GM12878 (cell line): ENCODE measurements at regions not wholly inside any gene's neighbourhood (a gene's known extent, or its start where the extent isn't known, plus 50 kb on each side); places are given as distances from the start of the nearest gene placed in this dataset.

Experiments used
- ATAC-seq: fragments of 200-7000 bp; cut with Tn5 transposase; 3 replicates; pipeline ENCODE4 v1.9.1; 2020; ENCODE audit warnings: mild to moderate bottlenecking, moderate library complexity
- BruUV-seq: library from RNA; stranded (reverse); fragments of 400-500 nt; replicated peaks from 2 replicates; lab custom pipeline; 2021; lab: Mats Ljungman, UMichigan
- CTCF ChIA-PET: fragments of 300-600 bp; sonication (Branson Sonifier 250); formaldehyde crosslinking; extraction: SDS; loops from one replicate; lab custom pipeline; 2021; ENCODE audit warnings: inconsistent platforms; lab: Yijun Ruan, JAX
- POLR2A ChIA-PET: fragments of 350-600 bp; formaldehyde crosslinking; extraction: SDS; loops from one replicate; lab custom pipeline; 2021; ENCODE audit warnings: inconsistent platforms; lab: Charles Lee
- RAD21 ChIA-PET: fragments of 300-600 bp; sonication (Branson Sonifier 250); formaldehyde crosslinking; loops from one replicate; lab custom pipeline; 2023; ENCODE audit warnings: antibody characterized with exemption; ENCODE audit not compliant: unreplicated experiment; lab: Charles Lee
- SMC1A ChIA-PET: fragments of 300-600 bp; sonication (Branson Sonifier 250); formaldehyde crosslinking; loops from one replicate; lab custom pipeline; 2023; ENCODE audit not compliant: unreplicated experiment, uncharacterized antibody; lab: Charles Lee
- DNase-seq: peaks from one replicate; pipeline ENCODE4 v3.0.0-alpha.2; 2011; ENCODE audit warnings: low read depth, low spot score
- FAIRE-seq: peaks from 3 replicates; lab custom pipeline; 2011; peaks lifted over from hg19 to GRCh38; lab: Jason Lieb, UNC
- H2AFZ ChIP-seq: 2 replicates; pipeline ENCODE4 v1.6.0; 2011; ENCODE audit warnings: low read depth, low read length, control low read depth; ENCODE audit not compliant: control insufficient read depth
- H3K27ac ChIP-seq: 2 replicates; pipeline ENCODE4 v1.5.1; 2011; ENCODE audit warnings: control low read depth; ENCODE audit not compliant: control insufficient read depth, insufficient read depth
- H3K27me3 ChIP-seq, 2 experiments: replicated peaks in 1 of 2; 2 replicates each; pipeline versions ENCODE4 v1.6.0 to v1.6.1; 2011; ENCODE audit warnings: low read length in 1 of 2; ENCODE audit not compliant: control insufficient read depth in 2 of 2, insufficient read depth in 2 of 2
- H3K36me3 ChIP-seq, 2 experiments: 2 replicates each; pipeline ENCODE4 v1.5.1; 2011; ENCODE audit warnings: low read length in 1 of 2; ENCODE audit not compliant: control insufficient read depth in 2 of 2, insufficient read depth in 2 of 2
- H3K4me1 ChIP-seq: 2 replicates; pipeline ENCODE4 v1.6.1; 2011; ENCODE audit warnings: mild to moderate bottlenecking, low read length, moderate library complexity, mixed read lengths; ENCODE audit not compliant: control insufficient read depth, insufficient read depth
- H3K4me2 ChIP-seq: 2 replicates; pipeline ENCODE4 v1.6.0; 2011; ENCODE audit warnings: control low read depth; ENCODE audit not compliant: control insufficient read depth, insufficient read depth
- H3K4me3 ChIP-seq: fragments of 200-600 bp; sonication (generic); 2 replicates; pipeline ENCODE4 v1.5.1; 2016
- H3K79me2 ChIP-seq: 2 replicates; pipeline ENCODE4 v1.6.0; 2011; ENCODE audit warnings: low read length; ENCODE audit not compliant: control insufficient read depth, insufficient read depth
- H3K9ac ChIP-seq: 2 replicates; pipeline ENCODE4 v1.8.0; 2011; ENCODE audit warnings: low read length, control low read depth, mixed read lengths; ENCODE audit not compliant: control insufficient read depth, insufficient read depth
- H3K9me3 ChIP-seq: replicated peaks from 3 replicates; pipeline ENCODE4 v1.5.1; 2011; ENCODE audit warnings: mild to moderate bottlenecking, low read length; ENCODE audit not compliant: control insufficient read depth, insufficient read depth
- H4K20me1 ChIP-seq: 2 replicates; pipeline ENCODE4 v1.6.0; 2011; ENCODE audit not compliant: control insufficient read depth, insufficient read depth
- CEBPZ ChIP-seq: fragments of 150-350 bp; IDR thresholded peaks from 2 replicates; pipeline ENCODE4 v1.6.1; 2016; ENCODE audit warnings: low read depth, low read length
- HCFC1 ChIP-seq: fragments of 150-350 bp; IDR thresholded peaks from 2 replicates; pipeline ENCODE4 v1.6.1; 2014; ENCODE audit warnings: low read length
- SREBF2 ChIP-seq: IDR thresholded peaks from 2 replicates; pipeline ENCODE4 v1.6.1; 2012; ENCODE audit warnings: mild to moderate bottlenecking, low read length
- ZBTB33 ChIP-seq: fragments of 450-650 bp; IDR thresholded peaks from 2 replicates; pipeline ENCODE4 v1.6.1; 2017; ENCODE audit warnings: mild to moderate bottlenecking
- ZNF687 ChIP-seq: fragments of 450-650 bp; IDR thresholded peaks from 2 replicates; pipeline ENCODE4 v1.6.1; 2017; ENCODE audit warnings: mild to moderate bottlenecking, moderate library complexity
- WGBS: methylation state at CpG from one replicate; pipeline ENCODE4 v1.1.6; 2016; ENCODE audit warnings: low lambda C conversion rate; ENCODE audit not compliant: insufficient replicate concordance, insufficient coverage; ENCODE audit errors: missing lambda C conversion rate; 5-methylcytosine and 5-hydroxymethylcytosine counted together
- in situ Hi-C: fragments of 300-500 bp; cut with MboI; formaldehyde crosslinking; loops from 9 replicates; pipeline ENCODE4 v1.14.3; 2018; ENCODE audit warnings: mixed read lengths
- intact Hi-C: fragments of 100-400 bp; cut with micrococcal nuclease; formaldehyde crosslinking; loops from one replicate; pipeline ENCODE4 v1.14.2; 2022; ENCODE audit not compliant: unreplicated experiment

- TF ChIP-seq ZNF687 (no peak), HCFC1 (no peak), ZBTB33 (no peak)
These were observed 65.8 kb upstream of the RPS6KA2 start (continued) for GRCh38 chr6:166692723-166693302.

GRCh38 chr6:166691746-166692145 lies 64.7 kb upstream of the RPS6KA2 start:
- H3K36me3 ChIP-seq, result no peaks in the 10 kb centered on the region
- ChIA-PET RAD21 (no interaction called here), SMC1A (no interaction called here), POLR2A (no interaction called here), CTCF (no interaction called here)
- WGBS, result 3% methylated on average over 7 of the region's 7 CpGs
- H3K4me1 ChIP-seq, result no peaks in the 10 kb centered on the region
- BruUV-seq, result no TSS peak
- no peak overlapping the region for H3K27ac ChIP-seq
- H3K9ac ChIP-seq, result no peak overlapping the region
- H4K20me1 ChIP-seq, result no peaks in the 10 kb centered on the region
- ATAC-seq, result no peak
- no peaks in the 10 kb centered on the region for H3K79me2 ChIP-seq
- in situ Hi-C loops, result no loop called here
- H3K4me3 ChIP-seq, result no peak overlapping the region
- no peaks in the 10 kb centered on the region for H3K9me3 ChIP-seq
- no peak for FAIRE-seq
- intact Hi-C loops, result no loop called here
- no peak overlapping the region for H3K4me2 ChIP-seq
- no peak overlapping the region for H2AFZ ChIP-seq
- no peak for TF ChIP-seq CEBPZ
- TF ChIP-seq SREBF2, result no peak
- no peak for DNase-seq
- H3K27me3 ChIP-seq, result peaks cover 0 to 5% of the 10 kb centered on the region in 2 experiments; a peak in 2 of 4 replicates
